Stimulated activated effector memory CD8-positive, alpha-beta T cell treated with anti-CD3 and anti-CD28 coated beads, Interleukin-12 subunit alpha, Interleukin-12 subunit beta, amount 100 ng/mL, for 72 hours (primary cell): ENCODE measurements at regions not wholly inside any gene's neighbourhood (a gene's known extent, or its start where the extent isn't known, plus 50 kb on each side); places are given as distances from the start of the nearest gene placed in this dataset.
A peak's percentile ranks its signal among the peaks of the same experiment; 100 is the strongest.

Experiments
- ATAC-seq: fragments of 150-1000 bp; cut with Tn5 transposase; 2 replicates; pipeline ENCODE4 v1.10.0; 2021
- DNase-seq, 2 donors: peaks; one replicate each; pipeline ENCODE4 v3.0.0; 2021 to 2022; ENCODE audit warnings: low spot score in 2 of 2
- H3K27ac Mint-ChIP-seq: one replicate; pipeline ENCODE4 v1.8.0; 2022; ENCODE audit warnings: mild to moderate bottlenecking, mixed read lengths
- H3K36me3 Mint-ChIP-seq: one replicate; pipeline ENCODE4 v1.8.0; 2022; ENCODE audit warnings: mild to moderate bottlenecking, mixed read lengths
- H3K4me1 Mint-ChIP-seq: one replicate; pipeline ENCODE4 v1.8.0; 2022; ENCODE audit warnings: mixed read lengths
- H3K4me3 Mint-ChIP-seq: one replicate; pipeline ENCODE4 v1.8.0; 2022; ENCODE audit warnings: mild to moderate bottlenecking, mixed read lengths
- H3K9me3 Mint-ChIP-seq: one replicate; pipeline ENCODE4 v1.8.0; 2022; ENCODE audit warnings: mixed read lengths

DNA sequence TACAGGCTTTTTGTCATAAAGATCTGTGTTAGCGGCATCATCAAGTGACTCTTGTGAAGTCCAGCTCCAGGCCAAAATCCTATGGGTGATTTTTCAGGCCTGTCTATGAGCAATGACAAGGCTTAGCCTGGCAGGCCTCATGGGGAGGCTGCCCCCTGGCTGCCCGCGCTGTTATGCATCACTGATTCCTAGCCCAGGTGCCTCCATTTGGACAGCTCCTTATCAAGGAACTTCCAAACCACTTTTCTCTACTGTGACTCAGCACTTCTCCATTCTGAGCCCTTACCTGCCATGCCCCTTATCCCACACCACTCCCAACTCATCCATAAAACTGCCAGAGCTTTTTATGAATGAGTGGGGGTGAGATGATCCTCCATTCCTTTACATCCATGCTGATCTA lies 91.5 kb upstream of the C3orf80 start:
- peaks cover 9% of the 10 kb centered on the region for H3K4me1 Mint-ChIP-seq
- DNase-seq (no peak), ATAC-seq (no peak)
- no peak overlapping the region for H3K4me3 Mint-ChIP-seq
- H3K36me3 Mint-ChIP-seq = no peaks in the 10 kb centered on the region
- no peak overlapping the region for H3K27ac Mint-ChIP-seq
- no peaks in the 10 kb centered on the region for H3K9me3 Mint-ChIP-seq

DNA sequence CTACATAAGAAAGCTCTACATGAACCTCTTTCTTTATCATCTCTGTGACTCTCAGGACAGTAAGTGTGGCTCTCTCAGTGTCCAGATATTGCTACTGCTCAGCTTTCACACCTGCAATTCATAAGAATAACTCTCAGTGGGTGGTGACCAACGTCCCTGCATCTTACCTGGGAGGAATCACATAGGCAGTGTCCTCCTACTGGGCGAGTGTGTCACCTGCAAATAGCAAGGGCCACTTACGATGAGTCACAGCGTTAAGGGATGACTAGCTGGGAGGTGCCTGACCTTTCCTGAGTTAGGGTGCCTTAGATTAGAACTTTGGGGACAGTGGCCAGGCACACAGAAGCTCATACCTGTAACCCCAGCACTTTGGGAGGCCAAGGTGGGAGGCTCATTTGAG lies 90.8 kb upstream of the C3orf80 start:
- no peak overlapping the region for H3K4me3 Mint-ChIP-seq
- DNase-seq = no peak
- H3K4me1 Mint-ChIP-seq = peaks cover 5% of the 10 kb centered on the region
- no peak for ATAC-seq
- H3K9me3 Mint-ChIP-seq = no peaks in the 10 kb centered on the region
- no peak overlapping the region for H3K27ac Mint-ChIP-seq
- H3K36me3 Mint-ChIP-seq = no peaks in the 10 kb centered on the region

DNA sequence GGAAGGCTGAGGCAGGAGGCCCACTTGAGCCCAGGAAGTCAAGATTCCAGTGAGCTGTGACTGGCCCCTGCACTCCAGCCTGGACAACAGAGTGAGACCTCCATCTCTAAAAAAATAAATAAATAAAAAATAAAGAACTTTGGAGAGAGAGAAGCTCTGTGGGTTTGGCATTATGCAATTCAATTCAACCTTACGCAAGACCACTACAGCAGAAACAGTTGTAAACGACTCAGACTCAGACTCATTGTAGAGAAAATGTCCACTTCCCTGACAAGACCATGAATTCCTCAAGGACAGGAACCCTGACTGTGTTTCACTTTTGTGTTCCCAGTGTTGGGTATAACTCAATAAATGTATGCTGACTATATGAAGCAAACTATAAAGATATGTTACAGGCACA lies 90.3 kb upstream of the C3orf80 start:
- Mint-ChIP-seq H3K27ac (no peak overlapping the region), H3K36me3 (no peaks in the 10 kb centered on the region), H3K9me3 (no peaks in the 10 kb centered on the region), H3K4me3 (no peak overlapping the region), H3K4me1 (peaks cover under 1% of the 10 kb centered on the region)
- DNase-seq (no peak), ATAC-seq (no peak)

DNA sequence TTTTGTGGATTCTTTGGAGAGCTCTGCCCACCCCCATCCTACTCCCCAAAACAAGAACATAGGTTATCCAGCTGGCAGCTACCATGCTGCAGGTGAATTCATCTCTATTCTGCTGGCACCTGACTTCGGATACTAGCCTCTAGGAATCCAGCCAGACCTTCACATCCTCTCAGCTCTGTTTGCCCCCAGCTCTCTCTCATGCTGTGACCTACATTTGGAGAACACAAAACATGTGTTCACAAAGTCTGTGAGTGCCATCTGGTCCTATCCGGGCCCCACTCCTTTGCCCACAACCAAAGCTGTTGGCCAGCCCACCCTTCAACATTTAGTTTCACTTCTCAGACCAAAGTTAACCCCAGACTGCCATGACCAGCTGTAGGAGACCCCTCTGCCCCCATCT lies 89.4 kb upstream of the C3orf80 start:
- no peaks in the 10 kb centered on the region for H3K4me1 Mint-ChIP-seq
- no peak for ATAC-seq
- H3K36me3 Mint-ChIP-seq = no peaks in the 10 kb centered on the region
- no peak overlapping the region for H3K4me3 Mint-ChIP-seq
- no peak overlapping the region for H3K27ac Mint-ChIP-seq
- H3K9me3 Mint-ChIP-seq = no peaks in the 10 kb centered on the region
- no peak for DNase-seq

DNA sequence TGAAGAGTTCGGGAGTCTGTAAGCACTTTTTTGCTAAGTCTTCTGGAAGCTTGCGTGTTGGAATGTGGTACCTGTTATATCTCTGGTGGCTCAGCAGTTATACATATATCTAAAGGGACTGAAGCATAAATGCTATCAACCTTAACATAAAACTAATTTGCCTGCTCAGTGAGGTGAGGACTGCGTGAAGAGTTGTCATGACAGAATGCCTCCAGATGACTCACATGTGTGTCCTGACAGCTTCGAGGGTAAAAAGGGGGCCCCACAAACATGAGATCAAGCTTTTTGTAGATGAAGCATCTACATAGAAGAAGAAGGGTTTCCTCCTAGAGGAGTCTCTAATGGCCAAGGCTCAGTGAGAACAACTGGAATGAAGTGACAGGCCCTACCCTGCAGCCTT lies 88.8 kb upstream of the C3orf80 start:
- Mint-ChIP-seq H3K4me3 (no peak overlapping the region), H3K9me3 (no peaks in the 10 kb centered on the region), H3K27ac (no peak overlapping the region), H3K36me3 (no peaks in the 10 kb centered on the region), H3K4me1 (no peaks in the 10 kb centered on the region)
- DNase-seq (no peak), ATAC-seq (no peak)

DNA sequence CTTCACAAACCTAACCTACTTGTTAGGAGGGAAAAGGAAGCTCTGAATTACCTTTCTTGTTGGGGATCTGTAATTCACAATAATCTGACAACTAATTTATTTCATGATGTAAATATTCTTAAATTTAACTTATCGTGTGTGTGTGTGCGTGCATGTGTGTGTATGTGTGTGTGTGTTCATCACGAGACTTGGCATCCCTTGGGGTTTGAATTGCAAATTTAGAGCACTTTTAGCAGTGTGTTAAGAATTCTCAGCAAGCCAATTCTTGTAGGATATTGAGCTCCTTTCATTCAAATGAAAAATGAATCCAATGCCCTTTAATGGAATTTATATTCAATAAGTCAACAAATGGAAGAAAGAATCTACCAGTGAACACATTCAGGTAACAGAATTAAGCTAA lies 85.9 kb upstream of the C3orf80 start:
- DNase-seq (no peak), ATAC-seq (no peak)
- H3K27ac Mint-ChIP-seq = no peak overlapping the region
- H3K4me3 Mint-ChIP-seq = no peak overlapping the region
- peaks cover 8% of the 10 kb centered on the region for H3K9me3 Mint-ChIP-seq
- H3K4me1 Mint-ChIP-seq = no peaks in the 10 kb centered on the region
- no peaks in the 10 kb centered on the region for H3K36me3 Mint-ChIP-seq

DNA sequence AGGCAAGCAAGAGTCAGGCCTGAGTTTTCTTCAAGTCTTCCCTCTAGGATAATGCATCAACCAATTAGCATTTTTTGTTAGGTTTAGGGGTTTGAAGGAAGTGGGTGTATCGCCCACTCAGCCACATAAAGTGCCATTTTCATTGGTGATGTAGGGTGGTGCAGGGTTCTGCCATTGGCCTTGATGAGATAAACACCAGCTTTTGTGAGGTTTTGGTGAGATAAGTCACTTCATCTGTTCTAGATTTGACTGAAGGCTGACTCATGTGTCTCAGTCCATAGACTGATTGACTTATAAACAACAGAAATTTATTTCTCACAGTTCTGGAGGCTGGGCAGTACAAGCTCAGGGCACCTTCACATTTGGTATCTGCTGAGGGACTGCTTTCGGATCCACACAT lies 84.5 kb upstream of the C3orf80 start:
- Mint-ChIP-seq H3K27ac (peak overlapping the region; percentile 32), H3K4me1 (no peaks in the 10 kb centered on the region), H3K36me3 (no peaks in the 10 kb centered on the region), H3K4me3 (no peak overlapping the region), H3K9me3 (peaks cover 8% of the 10 kb centered on the region)
- peak; percentile 92 for ATAC-seq
- no peak for DNase-seq

DNA sequence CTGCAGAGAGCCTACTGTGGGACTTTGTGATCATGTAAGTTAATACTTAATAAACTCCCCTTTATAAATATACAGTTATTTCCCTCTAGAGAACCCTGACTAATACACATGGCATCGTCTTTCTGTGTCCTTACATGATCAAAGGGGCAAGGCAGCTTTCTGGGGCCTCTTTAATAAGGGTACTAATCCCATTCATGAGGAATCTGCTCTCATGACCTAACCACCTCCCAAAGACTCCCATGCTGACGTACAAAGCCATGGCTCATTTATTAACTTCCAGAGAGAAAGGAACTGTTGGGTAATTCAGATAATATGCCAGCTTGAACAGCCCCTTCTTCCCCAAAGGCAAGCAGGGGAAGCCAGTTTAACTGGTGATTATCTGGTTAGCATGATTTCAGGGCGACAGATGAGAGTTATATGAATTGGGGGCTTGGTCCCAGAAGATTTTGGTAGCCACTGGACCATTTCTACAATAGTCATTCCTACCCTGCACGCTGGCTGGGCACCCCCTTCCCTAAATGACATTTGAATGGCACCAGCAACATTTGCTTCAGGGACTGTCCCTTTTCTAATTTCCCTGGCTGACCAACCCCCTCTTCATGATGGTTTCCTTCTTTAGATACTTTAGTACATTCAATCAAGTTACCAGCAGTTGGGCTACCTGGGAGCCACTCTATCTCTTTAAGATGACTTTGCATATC lies 83.6 kb upstream of the C3orf80 start:
- no peak overlapping the region for H3K4me3 Mint-ChIP-seq
- H3K36me3 Mint-ChIP-seq = no peaks in the 10 kb centered on the region
- peaks cover 8% of the 10 kb centered on the region for H3K9me3 Mint-ChIP-seq
- ATAC-seq (no peak), DNase-seq (no peak)
- no peaks in the 10 kb centered on the region for H3K4me1 Mint-ChIP-seq
- no peak overlapping the region for H3K27ac Mint-ChIP-seq

DNA sequence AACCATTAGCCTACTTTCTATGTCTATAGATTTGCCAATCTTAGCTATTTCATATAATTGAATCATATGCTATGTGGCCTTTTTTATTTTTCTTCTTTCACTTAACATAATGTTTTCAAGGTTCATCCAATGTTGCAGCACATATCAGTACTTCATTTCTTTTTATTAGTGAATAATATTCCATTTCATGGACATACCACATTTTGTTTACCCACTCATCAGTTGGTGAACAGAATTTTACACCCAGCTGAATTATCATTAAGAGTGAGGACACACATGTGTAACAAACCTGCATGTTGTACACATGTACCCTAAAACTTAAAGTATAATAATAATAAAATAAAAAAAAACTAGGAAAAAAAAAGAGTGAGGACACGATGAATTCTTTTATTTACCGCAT lies 81.7 kb upstream of the C3orf80 start:
- no peaks in the 10 kb centered on the region for H3K36me3 Mint-ChIP-seq
- no peak overlapping the region for H3K4me3 Mint-ChIP-seq
- H3K9me3 Mint-ChIP-seq = peaks cover 11% of the 10 kb centered on the region
- no peak for ATAC-seq
- no peaks in the 10 kb centered on the region for H3K4me1 Mint-ChIP-seq
- no peak for DNase-seq
- no peak overlapping the region for H3K27ac Mint-ChIP-seq

DNA sequence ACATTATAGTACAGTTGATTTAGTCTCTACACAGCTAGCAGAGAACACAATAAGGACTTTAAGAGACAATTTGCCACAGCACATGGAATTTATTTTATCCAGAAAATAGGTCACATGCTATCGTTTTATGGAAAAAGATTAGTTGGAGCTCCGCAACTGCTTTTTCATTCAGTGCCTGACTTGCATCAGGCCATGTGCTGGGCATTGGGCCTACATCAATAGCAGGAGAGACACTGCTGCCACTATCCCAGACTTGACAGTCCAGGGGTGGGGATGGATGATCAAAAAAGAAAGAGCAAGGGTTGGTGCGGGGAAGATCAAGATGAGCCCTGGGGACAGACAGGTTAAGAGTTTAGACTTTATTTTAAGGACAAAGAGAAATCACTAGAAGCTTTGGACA lies 75.2 kb upstream of the C3orf80 start:
- Mint-ChIP-seq H3K4me1 (no peaks in the 10 kb centered on the region), H3K36me3 (no peaks in the 10 kb centered on the region), H3K9me3 (peaks cover 3% of the 10 kb centered on the region), H3K27ac (no peak overlapping the region), H3K4me3 (no peak overlapping the region)
- no peak for DNase-seq
- no peak for ATAC-seq

DNA sequence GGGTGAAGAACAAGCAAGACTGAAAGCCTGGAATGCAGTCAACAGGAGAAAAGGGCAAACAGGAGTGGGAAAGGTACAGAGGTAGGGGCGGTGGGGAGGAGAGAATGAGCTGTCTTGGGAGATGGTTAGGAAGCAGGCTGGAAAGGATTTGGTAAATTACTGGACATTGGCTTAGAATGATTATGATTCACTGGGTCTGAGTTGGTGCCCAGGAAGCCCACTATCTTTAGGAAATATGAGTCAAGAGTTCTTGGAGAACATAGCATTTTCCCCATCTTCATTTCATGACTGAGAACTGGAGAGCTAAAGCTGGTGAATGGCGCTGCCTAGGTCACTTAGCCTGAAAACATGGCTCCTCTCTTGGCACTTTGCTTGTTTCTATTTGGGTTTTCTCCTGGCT lies 74.7 kb upstream of the C3orf80 start:
- Mint-ChIP-seq H3K36me3 (no peaks in the 10 kb centered on the region), H3K4me1 (no peaks in the 10 kb centered on the region), H3K4me3 (no peak overlapping the region), H3K27ac (no peak overlapping the region), H3K9me3 (peaks cover 3% of the 10 kb centered on the region)
- no peak for ATAC-seq
- no peak for DNase-seq

DNA sequence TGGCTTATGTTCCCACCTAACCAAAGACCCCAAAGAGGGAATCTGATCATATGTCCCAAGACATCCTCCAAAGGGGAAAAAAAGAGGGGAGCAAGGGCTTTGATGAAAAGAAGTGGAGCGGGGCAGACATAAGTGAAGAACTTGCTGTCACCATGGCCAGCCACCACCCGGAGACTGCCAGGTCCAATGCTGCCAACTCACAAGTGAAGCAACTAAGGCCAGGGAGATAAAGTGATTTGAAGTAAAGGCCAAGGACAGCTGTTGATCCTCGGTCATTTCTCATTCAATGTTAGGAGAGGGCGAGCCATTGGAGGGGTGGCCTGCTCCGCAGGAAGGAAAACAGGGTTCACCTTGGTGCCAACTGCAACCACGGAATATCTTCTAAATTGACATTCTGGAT lies 72.6 kb upstream of the C3orf80 start:
- DNase-seq = no peak
- no peak for ATAC-seq
- Mint-ChIP-seq H3K36me3 (no peaks in the 10 kb centered on the region), H3K27ac (no peak overlapping the region), H3K9me3 (no peaks in the 10 kb centered on the region), H3K4me3 (no peak overlapping the region), H3K4me1 (no peaks in the 10 kb centered on the region)

DNA sequence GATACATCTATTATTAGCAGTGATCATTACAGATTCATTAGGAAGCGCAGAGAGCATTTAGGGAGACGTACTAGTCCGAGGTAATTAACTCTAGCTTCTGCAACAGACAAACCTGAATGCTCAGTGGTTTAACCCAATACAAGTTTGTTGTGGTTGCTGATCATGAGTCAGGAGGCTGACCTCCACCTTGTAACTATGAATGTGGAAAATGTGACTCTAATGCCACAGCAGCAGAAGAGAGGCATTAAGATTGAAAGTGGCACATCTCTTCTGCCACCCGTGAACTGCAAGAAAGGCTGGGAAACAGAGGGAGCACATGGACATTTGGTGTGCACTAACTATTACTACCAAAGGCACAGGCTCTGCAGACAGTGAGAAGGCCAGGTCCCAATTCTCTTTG lies 71.2 kb upstream of the C3orf80 start:
- Mint-ChIP-seq H3K9me3 (no peaks in the 10 kb centered on the region), H3K27ac (no peak overlapping the region), H3K4me1 (no peaks in the 10 kb centered on the region), H3K4me3 (no peak overlapping the region), H3K36me3 (no peaks in the 10 kb centered on the region)
- ATAC-seq (peak; percentile 70), DNase-seq (no peak)

DNA sequence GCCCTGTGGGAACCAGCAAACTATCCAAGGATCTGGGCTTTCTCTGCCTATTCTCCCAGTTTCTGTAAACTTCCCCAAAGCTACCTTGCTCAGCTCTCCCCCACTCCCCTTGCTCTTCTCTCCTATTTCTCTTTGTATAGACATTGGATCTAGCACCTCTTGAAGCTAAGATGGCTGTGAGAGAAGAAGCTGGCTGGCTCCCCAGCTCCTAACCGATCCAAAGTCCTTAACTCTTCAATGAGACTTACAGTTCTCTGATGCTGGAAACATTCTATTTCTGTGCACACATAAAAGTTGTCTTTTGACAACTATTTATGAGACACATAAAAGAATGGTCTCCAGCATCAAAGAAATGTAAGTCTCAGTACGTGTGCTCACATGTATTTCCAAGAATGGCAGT lies 70.6 kb upstream of the C3orf80 start:
- Mint-ChIP-seq H3K36me3 (no peaks in the 10 kb centered on the region), H3K4me1 (no peaks in the 10 kb centered on the region), H3K4me3 (no peak overlapping the region), H3K9me3 (no peaks in the 10 kb centered on the region), H3K27ac (no peak overlapping the region)
- DNase-seq = no peak
- no peak for ATAC-seq

DNA sequence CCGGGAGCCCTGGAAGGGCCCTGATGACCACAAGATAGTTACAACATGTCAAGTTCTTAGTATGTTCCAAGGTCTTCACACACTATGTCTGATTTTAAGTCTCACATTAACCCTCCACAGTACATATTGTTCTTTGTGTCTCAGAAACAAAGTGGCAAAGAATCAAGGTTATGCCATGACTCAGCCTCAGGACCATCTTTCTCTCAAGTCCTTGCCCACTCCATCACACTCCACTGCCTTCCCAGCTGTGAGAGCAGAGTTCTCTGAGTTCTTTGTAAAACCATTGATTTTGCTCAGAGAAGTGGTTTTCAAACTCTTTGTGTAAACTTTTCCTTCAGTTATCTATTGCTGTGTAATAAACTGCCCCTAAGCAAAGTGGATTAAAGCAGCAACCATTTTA lies 67.9 kb upstream of the C3orf80 start:
- H3K4me1 Mint-ChIP-seq = no peaks in the 10 kb centered on the region
- H3K36me3 Mint-ChIP-seq = no peaks in the 10 kb centered on the region
- H3K9me3 Mint-ChIP-seq = no peaks in the 10 kb centered on the region
- ATAC-seq (no peak), DNase-seq (no peak)
- H3K27ac Mint-ChIP-seq = no peak overlapping the region
- no peak overlapping the region for H3K4me3 Mint-ChIP-seq

DNA sequence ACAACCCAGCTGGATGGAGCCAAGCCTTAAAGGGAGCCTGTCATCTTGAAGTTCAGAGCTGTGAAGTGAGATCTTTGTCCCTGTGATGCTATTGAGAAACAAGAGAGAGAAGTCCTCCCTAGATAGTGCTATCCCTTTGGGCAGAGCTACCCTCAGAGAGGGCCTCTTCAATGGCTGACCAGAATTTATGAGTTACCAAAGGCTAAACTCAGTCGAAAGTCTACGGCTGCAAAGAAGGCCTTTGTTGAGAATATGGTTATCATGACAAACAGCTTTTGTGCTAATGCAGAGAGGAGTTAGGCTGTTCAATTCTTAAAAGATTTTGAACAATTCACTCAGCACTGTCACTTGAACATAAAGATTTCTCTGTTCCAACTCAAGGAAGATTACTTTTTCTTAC lies 65.9 kb upstream of the C3orf80 start:
- no peak overlapping the region for H3K27ac Mint-ChIP-seq

DNA sequence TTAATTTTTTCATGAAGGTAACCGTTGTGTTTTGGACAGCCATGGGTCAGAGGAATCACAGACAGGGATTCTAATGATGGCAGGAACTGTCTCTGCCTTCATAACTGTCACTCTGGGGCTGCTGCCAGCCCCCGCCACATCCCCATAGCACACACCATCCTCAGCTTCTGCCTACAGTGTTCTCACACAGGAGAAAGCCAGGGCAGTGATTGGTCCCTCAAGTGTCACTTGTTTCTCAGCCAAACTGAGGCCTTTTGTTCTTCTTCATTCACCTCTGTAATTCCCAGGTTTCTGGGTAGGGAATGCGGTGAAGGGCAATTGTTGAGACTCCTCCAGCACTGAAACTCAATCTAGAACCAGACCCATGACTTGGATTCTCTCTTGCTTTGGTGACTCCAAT lies 65.4 kb upstream of the C3orf80 start:
- ATAC-seq = no peak
- Mint-ChIP-seq H3K36me3 (no peaks in the 10 kb centered on the region), H3K4me1 (no peaks in the 10 kb centered on the region), H3K4me3 (no peak overlapping the region), H3K9me3 (no peaks in the 10 kb centered on the region), H3K27ac (no peak overlapping the region)
- DNase-seq = no peak

More for the DNA sequence above, 65.9 kb upstream of the C3orf80 start:
- DNase-seq (no peak), ATAC-seq (no peak)
- no peaks in the 10 kb centered on the region for H3K4me1 Mint-ChIP-seq
- no peaks in the 10 kb centered on the region for H3K9me3 Mint-ChIP-seq
- H3K4me3 Mint-ChIP-seq = no peak overlapping the region
- no peaks in the 10 kb centered on the region for H3K36me3 Mint-ChIP-seq
